ENCODE measurements at regions not wholly inside any gene's neighbourhood (a gene's known extent, or its start where the extent isn't known, plus 50 kb on each side); places are given as distances from the start of the nearest gene placed in this dataset.

DNA sequence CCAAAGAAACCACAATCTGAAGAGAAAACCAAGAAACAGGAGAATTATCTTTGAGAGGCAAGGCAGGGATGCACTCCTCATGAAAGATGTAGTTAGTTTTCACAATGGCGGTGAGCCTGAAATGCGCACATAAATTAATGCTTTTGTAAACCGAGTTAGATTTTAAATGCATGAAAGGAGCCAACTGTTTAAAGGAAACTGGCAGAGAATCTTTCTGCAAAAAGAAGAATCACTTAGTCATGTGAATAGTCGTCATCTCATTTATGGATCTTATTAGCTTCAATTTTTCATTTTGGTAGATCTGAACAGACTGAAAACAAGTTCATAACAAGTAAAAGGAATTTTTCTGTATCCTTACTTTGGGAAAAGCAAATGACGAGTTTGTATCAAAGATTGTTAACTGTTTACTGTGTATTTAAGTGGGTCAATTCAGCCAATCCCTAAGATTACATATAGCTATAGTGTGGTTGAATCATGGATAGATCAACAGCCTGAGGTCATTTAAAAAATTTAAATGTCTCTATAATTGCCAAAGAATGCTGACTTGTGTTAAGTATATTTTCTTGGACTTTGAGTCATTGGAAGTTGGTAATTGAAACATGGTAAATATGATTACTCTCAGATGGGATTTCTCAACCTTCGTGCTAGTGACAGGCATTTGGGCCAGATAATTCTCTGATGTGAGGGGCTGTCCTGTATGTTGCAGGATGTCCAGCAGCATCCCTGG lies 226.6 kb upstream of the KAZN start:
- in situ Hi-C loops (cut with HindIII; ENCODE audit: low sequenced_read_pairs): no loop called here
- TF ChIP-seq, protein P1, sequence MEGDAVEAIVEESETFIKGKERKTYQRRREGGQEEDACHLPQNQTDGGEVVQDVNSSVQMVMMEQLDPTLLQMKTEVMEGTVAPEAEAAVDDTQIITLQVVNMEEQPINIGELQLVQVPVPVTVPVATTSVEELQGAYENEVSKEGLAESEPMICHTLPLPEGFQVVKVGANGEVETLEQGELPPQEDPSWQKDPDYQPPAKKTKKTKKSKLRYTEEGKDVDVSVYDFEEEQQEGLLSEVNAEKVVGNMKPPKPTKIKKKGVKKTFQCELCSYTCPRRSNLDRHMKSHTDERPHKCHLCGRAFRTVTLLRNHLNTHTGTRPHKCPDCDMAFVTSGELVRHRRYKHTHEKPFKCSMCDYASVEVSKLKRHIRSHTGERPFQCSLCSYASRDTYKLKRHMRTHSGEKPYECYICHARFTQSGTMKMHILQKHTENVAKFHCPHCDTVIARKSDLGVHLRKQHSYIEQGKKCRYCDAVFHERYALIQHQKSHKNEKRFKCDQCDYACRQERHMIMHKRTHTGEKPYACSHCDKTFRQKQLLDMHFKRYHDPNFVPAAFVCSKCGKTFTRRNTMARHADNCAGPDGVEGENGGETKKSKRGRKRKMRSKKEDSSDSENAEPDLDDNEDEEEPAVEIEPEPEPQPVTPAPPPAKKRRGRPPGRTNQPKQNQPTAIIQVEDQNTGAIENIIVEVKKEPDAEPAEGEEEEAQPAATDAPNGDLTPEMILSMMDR (IDR thresholded peaks at IDR 0.05; ENCODE audit: low read depth, low read length): no peak
- H3K4me3 ChIP-seq (ENCODE audit: low read depth, low read length): no peak overlapping the region
- DNase-seq (ENCODE audit: low read depth, low spot score): no peak

DNA sequence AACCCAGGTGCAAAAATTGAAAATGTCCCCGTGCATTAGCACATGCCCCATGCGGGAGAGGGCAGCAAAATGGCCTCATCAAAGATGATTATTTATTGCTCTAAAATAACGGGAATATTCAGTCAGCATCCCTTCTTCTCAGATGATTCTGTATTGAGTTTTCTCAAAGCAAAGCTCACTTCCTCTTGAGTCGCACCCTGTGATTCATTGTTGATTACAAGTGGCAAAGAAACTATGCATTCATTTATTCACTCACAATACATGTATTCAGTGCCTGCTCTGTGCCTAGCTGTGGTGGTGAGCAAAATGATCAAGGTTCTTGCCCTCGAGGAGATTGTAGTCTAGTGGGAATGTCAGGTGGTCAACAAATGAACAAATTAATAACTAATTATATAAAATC lies 226.0 kb upstream of the KAZN start:
- TF ChIP-seq, protein P1 (IDR thresholded peaks at IDR 0.05; ENCODE audit: low read depth, low read length): no peak
- no peak for DNase-seq (ENCODE audit: low read depth, low spot score)
- in situ Hi-C loops (cut with HindIII; ENCODE audit: low sequenced_read_pairs): no loop called here
- no peak overlapping the region for H3K4me3 ChIP-seq (ENCODE audit: low read depth, low read length)

DNA sequence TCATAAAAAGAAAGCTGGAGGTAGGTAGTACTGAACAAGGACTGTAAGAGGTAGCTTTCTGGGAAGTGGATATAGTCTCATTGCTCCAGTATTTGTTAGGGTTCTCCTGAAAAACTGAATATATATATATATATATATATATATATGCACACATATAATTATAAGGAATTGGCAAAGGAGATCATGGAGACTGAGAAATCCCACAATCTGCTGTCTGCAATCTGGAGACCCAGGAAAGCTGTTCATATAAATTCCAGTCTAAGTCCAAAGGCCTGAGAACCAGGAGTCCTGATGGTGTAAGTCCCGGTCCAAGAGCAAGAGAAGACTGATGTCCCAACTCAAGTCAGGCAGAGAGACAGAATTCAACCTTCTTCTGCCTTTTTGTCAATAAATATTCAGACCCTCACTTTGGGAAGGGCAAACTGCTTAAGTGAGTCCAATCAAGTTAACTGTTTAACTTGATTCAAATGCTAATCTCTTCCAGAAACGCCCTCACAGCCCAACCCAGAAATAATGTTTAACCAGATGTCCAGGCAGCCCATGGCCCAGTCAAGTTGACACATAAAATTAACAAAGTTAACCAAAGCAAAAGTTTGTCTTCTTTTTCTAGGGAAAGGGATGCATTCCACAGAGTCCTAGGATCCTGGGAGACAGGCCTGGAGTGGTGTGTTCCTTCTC lies 225.3 kb upstream of the KAZN start:
- no peak overlapping the region for H3K4me3 ChIP-seq (ENCODE audit: low read depth, low read length)
- in situ Hi-C loops (cut with HindIII; ENCODE audit: low sequenced_read_pairs): no loop called here
- DNase-seq (ENCODE audit: low read depth, low spot score): no peak
- TF ChIP-seq, protein P1 (IDR thresholded peaks at IDR 0.05; ENCODE audit: low read depth, low read length): no peak

DNA sequence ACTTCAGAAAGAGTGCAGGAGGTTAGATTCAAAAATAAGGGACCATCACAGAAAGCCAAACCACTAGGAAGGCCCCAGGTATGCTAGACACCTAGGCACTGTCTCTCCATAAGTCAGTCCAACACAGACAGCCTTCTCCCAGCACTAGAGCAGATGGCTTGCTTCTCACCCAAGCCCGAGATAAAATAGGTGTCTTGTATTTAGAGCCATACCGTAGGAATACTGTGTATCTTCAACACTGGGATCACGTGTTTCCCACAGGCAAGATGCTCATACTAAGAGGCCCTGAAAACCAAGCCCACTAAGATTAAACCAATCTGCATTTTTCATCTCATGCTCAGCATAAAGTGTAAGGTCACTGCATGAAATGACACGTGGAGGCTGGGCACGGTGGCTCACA lies 223.3 kb upstream of the KAZN start:
- TF ChIP-seq, protein P1 (IDR thresholded peaks at IDR 0.05; ENCODE audit: low read depth, low read length): no peak
- no peak for DNase-seq (ENCODE audit: low read depth, low spot score)
- no peak overlapping the region for H3K4me3 ChIP-seq (ENCODE audit: low read depth, low read length)
- in situ Hi-C loops (cut with HindIII; ENCODE audit: low sequenced_read_pairs): no loop called here

DNA sequence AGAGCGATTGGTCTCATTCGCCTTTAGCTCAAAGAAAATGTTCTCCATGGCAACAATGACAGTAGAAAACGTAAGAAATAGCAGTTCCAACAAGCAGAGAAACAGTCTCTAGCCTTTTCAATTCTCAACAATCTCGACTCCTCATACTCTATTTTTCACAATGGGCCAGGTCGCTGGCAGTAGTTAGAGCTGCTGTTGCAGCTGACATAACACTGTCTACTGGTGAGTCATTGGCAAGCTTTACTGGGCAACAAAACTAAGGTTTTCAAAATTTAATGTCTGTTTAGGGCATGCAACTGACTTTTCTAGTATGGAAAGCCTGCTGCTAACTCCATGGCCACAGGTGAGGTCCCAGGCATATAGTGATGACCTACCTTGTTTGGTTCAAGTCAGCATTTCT lies 221.1 kb upstream of the KAZN start:
- in situ Hi-C loops (cut with HindIII; ENCODE audit: low sequenced_read_pairs): no loop called here
- TF ChIP-seq, protein P1 (IDR thresholded peaks at IDR 0.05; ENCODE audit: low read depth, low read length): no peak
- DNase-seq (ENCODE audit: low read depth, low spot score): peak; percentile 70
- H3K4me3 ChIP-seq (ENCODE audit: low read depth, low read length): no peak overlapping the region

DNA sequence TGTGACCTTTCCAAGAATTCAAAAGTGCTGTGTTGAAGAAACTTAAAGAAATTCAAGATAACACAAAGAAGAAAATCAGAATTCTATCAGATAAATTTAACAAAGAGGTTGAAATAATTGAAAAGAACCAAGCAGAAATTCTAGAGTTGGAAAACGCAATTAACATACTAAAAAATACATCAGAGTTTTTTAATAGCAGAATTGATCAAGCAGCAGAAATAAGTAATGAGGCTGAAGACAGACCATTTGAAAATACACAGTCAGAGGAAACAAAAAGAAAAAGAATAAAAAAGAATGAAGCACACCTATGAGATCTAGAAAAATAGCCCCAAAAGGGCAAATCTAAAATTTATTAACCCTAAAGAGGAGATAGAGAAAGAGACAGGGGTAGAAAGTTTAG lies 218.1 kb upstream of the KAZN start:
- TF ChIP-seq, protein P1 (IDR thresholded peaks at IDR 0.05; ENCODE audit: low read depth, low read length): no peak
- in situ Hi-C loops (cut with HindIII; ENCODE audit: low sequenced_read_pairs): no loop called here
- DNase-seq (ENCODE audit: low read depth, low spot score): no peak
- H3K4me3 ChIP-seq (ENCODE audit: low read depth, low read length): no peak overlapping the region

Data from astrocyte of the spinal cord (primary cell).